NOMO-1 (cell line): ENCODE measurements at regions not wholly inside any gene's neighbourhood (a gene's known extent, or its start where the extent isn't known, plus 50 kb on each side); places are given as distances from the start of the nearest gene placed in this dataset.
A peak's percentile ranks its signal among the peaks of the same experiment; 100 is the strongest.
"Not testable (repeated sequence)": the region's sequence is repeated elsewhere in the genome, so short reads cannot be mapped to it uniquely, and the experiment has no call there.

Experiments used
- DNase-seq, 2 experiments: peaks; one replicate each; lab custom pipeline; 2025; ENCODE audit not compliant: unreplicated experiment in 2 of 2; lab: John Stamatoyannopoulos, UW

GRCh38 chrX:134045372-134045771 lies 60.0 kb upstream of the GPC3 start:
- not testable (repeated sequence) for DNase-seq

DNA sequence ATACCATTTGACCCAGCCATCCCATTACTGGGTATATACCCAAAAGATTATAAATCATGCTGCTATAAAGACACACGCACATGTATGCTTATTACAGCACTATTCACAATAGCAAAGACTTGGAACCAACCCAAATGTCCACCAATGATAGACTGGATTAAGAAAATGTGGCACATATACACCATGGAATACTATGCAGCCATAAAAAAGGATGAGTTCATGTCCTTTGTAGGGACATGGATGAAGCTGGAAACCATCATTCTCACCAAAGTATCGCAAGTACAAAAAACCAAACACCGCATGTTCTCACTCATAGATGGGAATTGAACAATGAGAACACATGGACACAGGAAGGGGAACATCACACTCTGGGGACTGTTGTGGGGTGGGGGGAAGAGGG lies 81.7 kb upstream of the GPC3 start:
- not testable (repeated sequence) for DNase-seq

GRCh38 chrX:134071899-134072298 lies 86.5 kb upstream of the GPC3 start:
- DNase-seq: not testable (repeated sequence)

DNA sequence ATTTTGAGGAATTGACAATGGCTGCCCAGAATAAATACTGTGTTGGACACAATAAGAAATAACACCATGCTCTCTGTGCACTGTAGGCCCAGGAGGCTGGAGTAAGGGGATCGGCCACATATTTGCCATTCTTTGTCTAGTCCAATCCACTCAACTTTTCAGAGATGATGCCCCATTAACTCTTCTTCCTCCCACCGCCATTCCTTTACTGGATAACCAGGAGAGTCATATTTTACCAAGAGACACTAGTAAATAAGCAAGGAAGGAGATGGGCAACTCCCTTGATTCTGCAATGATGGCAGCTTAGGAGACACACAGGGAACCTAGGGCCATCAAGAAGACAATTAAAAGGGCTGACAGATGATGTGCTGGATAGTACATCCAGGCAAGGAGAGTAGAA lies 87.9 kb upstream of the GPC3 start:
- no peak for DNase-seq

DNA sequence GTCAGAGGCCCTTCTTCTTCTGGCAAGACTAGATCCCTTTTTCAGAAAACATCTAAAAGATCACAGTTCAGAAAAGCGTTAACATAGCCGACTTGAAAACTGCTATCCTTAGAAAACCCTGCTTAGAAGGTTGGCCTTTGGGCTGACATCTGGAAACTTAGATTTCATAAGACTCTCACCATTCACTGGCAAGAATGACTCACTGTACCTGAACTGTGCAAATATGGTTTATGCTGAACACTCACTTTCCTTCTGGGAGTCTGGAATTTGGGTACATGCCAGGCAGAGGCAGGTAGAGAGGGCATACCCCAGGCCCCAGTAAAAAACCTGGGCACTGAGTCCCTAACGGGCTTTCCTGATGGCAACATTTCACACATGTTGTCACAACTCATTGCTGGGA lies 88.8 kb upstream of the GPC3 start:
- DNase-seq: no peak

GRCh38 chrX:134075894-134076718 lies 90.7 kb upstream of the GPC3 start:
- no peak for DNase-seq

DNA sequence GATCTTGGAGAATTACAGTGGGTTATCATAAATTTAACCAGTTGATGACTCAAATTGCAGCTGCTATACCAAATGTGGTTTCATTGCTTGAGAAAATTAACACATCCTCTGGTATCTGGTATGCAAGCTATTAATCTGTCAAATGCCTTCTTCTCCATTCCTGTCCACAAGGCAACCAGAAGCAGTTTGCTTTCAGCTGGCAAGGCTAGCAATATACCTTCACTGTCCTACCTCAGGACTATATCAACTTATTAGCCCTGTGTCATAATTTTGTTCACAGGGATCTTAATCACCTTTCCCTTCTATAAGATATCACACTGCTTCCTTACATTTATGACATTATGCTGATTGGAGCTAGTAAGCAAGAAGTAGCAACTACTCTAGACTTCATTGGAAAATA lies 110.0 kb upstream of the GPC3 start:
- DNase-seq: no peak

GRCh38 chrX:134101636-134102035 lies 116.2 kb upstream of the GPC3 start:
- no peak for DNase-seq

DNA sequence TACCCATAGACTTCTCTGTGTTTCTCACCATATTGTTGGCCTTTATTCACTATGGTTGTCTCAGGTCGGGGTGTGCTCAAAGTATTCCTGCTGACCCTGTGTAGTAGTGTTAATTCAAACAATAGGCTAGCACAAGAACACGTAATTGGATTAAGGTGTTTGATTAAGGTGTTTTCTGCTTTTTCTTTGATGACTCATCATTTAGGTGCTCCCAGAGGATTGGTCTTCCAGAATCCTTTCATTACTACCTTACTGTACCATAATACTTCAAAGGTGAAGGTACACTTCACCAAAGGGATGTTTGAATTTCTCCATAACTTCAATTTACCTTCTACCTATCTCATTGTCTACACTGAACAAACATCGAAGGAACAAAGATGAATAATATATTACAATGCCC lies 121.7 kb upstream of the CCDC160 start:
- no peak for DNase-seq

DNA sequence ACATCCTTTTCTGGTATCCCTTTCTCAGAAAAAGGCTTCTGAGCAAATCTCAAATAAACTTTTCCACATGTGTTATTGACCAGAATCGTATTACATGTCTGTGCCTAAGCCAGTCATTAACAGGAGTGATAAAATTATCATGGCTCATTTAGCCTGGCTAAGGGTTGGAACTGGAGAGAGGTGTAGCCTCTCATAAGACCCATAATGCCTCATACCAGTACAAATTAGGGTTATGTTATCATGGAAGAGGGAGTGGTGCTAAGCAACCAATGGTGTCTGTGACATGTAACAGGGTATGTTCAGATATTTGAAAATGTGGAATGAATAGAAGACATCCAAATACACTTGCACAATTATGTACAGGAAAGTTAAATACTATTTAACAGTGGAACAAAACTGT lies 99.6 kb upstream of the CCDC160 start:
- DNase-seq: no peak

DNA sequence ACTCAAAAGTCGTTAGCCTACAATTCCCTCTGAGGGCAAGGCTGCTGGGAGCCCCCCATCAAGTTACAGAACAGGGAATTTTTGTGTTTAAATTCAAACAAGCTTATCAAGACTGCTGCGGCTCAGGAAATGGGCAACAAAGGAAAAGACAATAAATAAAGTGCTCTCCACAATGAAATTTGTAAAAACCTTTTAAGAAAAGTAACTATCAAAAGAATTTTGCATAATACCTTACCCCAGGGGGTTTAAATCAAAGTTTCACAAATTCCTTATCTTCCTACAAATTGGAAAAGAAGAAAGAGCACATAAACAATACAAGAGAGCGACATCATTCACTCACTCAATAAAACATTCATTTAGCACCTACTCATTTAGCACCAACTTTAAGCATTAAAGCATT lies 97.9 kb upstream of the CCDC160 start:
- no peak for DNase-seq

DNA sequence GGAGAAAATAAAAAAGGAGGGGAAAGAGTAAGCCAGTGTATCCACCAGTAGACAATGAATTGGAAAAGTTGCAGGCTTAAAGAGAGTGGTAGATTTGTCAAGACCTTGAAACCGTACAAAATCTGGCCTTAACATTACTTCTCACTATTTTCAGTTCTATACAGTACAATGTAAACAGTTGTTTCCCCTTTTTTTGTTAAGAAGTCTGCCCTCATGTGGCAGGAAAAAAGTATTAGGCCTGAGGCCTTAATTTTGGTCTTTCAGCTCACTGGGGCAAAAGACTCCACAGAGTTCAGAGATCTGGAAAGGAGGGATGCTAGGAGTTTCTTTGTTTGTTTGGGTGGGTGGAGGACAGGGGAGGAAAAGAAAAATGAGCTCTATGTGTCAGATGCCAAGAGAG lies 92.8 kb upstream of the CCDC160 start:
- peak; percentile 22 to 49 for DNase-seq

GRCh38 chrX:134146493-134146892 lies 90.5 kb upstream of the CCDC160 start:
- no peak for DNase-seq

GRCh38 chrX:134148172-134148692 lies 88.8 kb upstream of the CCDC160 start:
- no peak for DNase-seq

GRCh38 chrX:134158821-134159512 lies 78.0 kb upstream of the CCDC160 start:
- no peak for DNase-seq

GRCh38 chrX:134161162-134161561 lies 75.8 kb upstream of the CCDC160 start:
- no peak for DNase-seq

- DNase-seq: no peak
Observed at GRCh38 chrX:134162032-134162431, 75.0 kb upstream of the CCDC160 start.

DNA sequence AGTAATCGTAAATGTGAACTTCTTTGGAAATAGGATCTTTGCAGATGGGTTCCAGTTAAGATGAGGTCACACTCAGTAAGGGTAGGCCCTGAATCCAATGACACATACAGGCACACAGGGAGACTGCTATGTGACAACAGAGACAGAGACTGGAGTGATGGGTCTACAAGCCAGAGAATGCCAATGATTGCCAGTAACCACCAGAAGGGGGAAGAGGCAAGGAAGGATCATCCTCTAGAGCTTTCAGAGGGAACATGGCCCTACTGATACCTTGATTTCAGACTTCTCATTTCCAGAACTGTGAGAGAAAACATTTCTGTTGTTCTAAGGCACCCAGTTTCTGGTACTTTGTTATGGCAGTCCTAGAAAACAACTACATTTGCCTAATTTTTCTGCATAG lies 73.1 kb upstream of the CCDC160 start:
- no peak for DNase-seq

DNA sequence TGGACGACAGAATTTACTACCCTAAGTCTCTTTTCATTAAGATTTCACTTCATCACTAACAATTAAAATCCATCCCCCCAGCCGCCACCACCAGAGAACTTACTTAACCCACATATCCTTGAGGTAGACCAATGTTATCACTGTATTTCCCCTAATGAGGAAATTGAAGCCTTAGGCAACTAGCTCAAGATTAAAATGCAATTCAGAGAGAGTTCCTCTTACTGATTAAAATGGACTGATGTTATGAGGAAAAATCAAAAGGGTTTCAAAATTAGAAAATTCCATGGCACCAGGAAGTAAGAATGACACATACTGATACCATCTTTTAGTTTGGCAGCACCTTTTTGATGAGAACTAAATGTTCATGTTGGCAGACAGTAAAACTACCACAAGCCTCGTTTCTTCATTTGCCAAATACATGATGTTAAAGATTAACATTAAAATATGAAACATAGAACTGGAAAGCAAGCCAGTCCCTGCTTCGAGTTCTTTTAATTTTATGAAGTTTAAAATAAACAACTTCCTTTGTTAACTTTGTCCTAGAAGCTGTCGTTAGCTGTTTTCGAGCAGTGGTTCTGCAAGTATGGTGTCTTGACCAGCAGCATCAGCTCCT lies 69.3 kb upstream of the CCDC160 start:
- DNase-seq: no peak

- no peak for DNase-seq
Observed at GRCh38 chrX:134171661-134172587, 65.1 kb upstream of the CCDC160 start.
